ENCODE measurements at regions not wholly inside any gene's neighbourhood (a gene's known extent, or its start where the extent isn't known, plus 50 kb on each side); places are given as distances from the start of the nearest gene placed in this dataset.

GRCh38 chr11:87740451-87740850 is 434.8 kb downstream of the RAB38 start:
- Histone ChIP-seq H3F3A (ENCODE audit: insufficient read depth, low read length) (no peaks in the 10 kb centered on the region), H3K4me1 (ENCODE audit: low read length) (no peaks in the 10 kb centered on the region)
- TF ChIP-seq CTCF (IDR thresholded peaks at IDR 0.05; ENCODE audit: low read length) (no peak), EZH2phosphoT487 (IDR thresholded peaks at IDR 0.05; ENCODE audit: low read length) (no peak), EZH2 (optimal IDR thresholded peaks at IDR 0.05; ENCODE audit: low read depth, low read length) (no peak)

GRCh38 chr11:87739766-87740165 is 435.5 kb downstream of the RAB38 start:
- no peaks in the 10 kb centered on the region for H3K4me1 ChIP-seq (ENCODE audit: low read length)
- no peak overlapping the region for H3K9ac ChIP-seq (ENCODE audit: low read length)
- H3K27me3 ChIP-seq (replicated peaks; ENCODE audit: insufficient read depth, low read length), result no peaks in the 10 kb centered on the region
- no peaks in the 10 kb centered on the region for H3K36me3 ChIP-seq (replicated peaks; ENCODE audit: insufficient read depth, low read length)
- no peaks in the 10 kb centered on the region for H4K20me1 ChIP-seq (ENCODE audit: insufficient read depth, low read length)
- no peak overlapping the region for H2AFZ ChIP-seq (ENCODE audit: low read length)
- H3K27ac ChIP-seq (ENCODE audit: low read length), result no peak overlapping the region
- no peaks in the 10 kb centered on the region for H3K9me3 ChIP-seq (replicated peaks; ENCODE audit: insufficient read depth, low read length)
- H3K4me2 ChIP-seq (ENCODE audit: low read depth, low read length), result no peak overlapping the region
- H3K79me2 ChIP-seq (ENCODE audit: low read length), result no peaks in the 10 kb centered on the region
- TF ChIP-seq CTCF (IDR thresholded peaks at IDR 0.05; ENCODE audit: low read length), result no peak
- no peak overlapping the region for H3K4me3 ChIP-seq (ENCODE audit: low read length)
- no peaks in the 10 kb centered on the region for H3F3A ChIP-seq (ENCODE audit: insufficient read depth, low read length)
- no peaks in the 10 kb centered on the region for H3K9me2 ChIP-seq (replicated peaks; ENCODE audit: insufficient read depth, low read length)
- no peak for DNase-seq

More at GRCh38 chr11:87740451-87740850, 434.8 kb downstream of the RAB38 start:
- Histone ChIP-seq H3K9ac (ENCODE audit: low read length) (no peak overlapping the region), H2AFZ (ENCODE audit: low read length) (no peak overlapping the region), H3K4me2 (ENCODE audit: low read depth, low read length) (no peak overlapping the region), H3K9me2 (replicated peaks; ENCODE audit: insufficient read depth, low read length) (no peaks in the 10 kb centered on the region), H3K36me3 (replicated peaks; ENCODE audit: insufficient read depth, low read length) (no peaks in the 10 kb centered on the region), H4K20me1 (ENCODE audit: insufficient read depth, low read length) (no peaks in the 10 kb centered on the region), H3K9me3 (replicated peaks; ENCODE audit: insufficient read depth, low read length) (no peaks in the 10 kb centered on the region), H3K4me3 (ENCODE audit: low read length) (no peak overlapping the region), H3K27me3 (replicated peaks; ENCODE audit: insufficient read depth, low read length) (no peaks in the 10 kb centered on the region), H3K27ac (ENCODE audit: low read length) (no peak overlapping the region), H3K79me2 (ENCODE audit: low read length) (no peaks in the 10 kb centered on the region)
- no peak for DNase-seq

- Histone ChIP-seq H3K9me3 (replicated peaks; ENCODE audit: insufficient read depth, low read length) (no peaks in the 10 kb centered on the region), H3K27ac (ENCODE audit: low read length) (no peak overlapping the region), H3K36me3 (replicated peaks; ENCODE audit: insufficient read depth, low read length) (no peaks in the 10 kb centered on the region), H3K9ac (ENCODE audit: low read length) (no peak overlapping the region), H3K4me2 (ENCODE audit: low read depth, low read length) (no peak overlapping the region), H2AFZ (ENCODE audit: low read length) (no peak overlapping the region), H3K4me3 (ENCODE audit: low read length) (no peak overlapping the region), H3K27me3 (replicated peaks; ENCODE audit: insufficient read depth, low read length) (no peaks in the 10 kb centered on the region), H3K79me2 (ENCODE audit: low read length) (no peaks in the 10 kb centered on the region), H4K20me1 (ENCODE audit: insufficient read depth, low read length) (no peaks in the 10 kb centered on the region), H3F3A (ENCODE audit: insufficient read depth, low read length) (no peaks in the 10 kb centered on the region), H3K9me2 (replicated peaks; ENCODE audit: insufficient read depth, low read length) (no peaks in the 10 kb centered on the region), H3K4me1 (ENCODE audit: low read length) (no peaks in the 10 kb centered on the region)
- no peak for DNase-seq
- TF ChIP-seq EZH2 (optimal IDR thresholded peaks at IDR 0.05; ENCODE audit: low read depth, low read length), result no peak
- no peak for TF ChIP-seq CTCF (IDR thresholded peaks at IDR 0.05; ENCODE audit: low read length)
- TF ChIP-seq EZH2phosphoT487 (IDR thresholded peaks at IDR 0.05; ENCODE audit: low read length), result no peak
These were observed 436.0 kb downstream of the RAB38 start for GRCh38 chr11:87739261-87739660.

Data from MM.1S (cell line).